ENCODE measurements at regions not wholly inside any gene's neighbourhood (a gene's known extent, or its start where the extent isn't known, plus 50 kb on each side); places are given as distances from the start of the nearest gene placed in this dataset.
"Not testable (repeated sequence)": the region's sequence is repeated elsewhere in the genome, so short reads cannot be mapped to it uniquely, and the experiment has no call there.

DNA sequence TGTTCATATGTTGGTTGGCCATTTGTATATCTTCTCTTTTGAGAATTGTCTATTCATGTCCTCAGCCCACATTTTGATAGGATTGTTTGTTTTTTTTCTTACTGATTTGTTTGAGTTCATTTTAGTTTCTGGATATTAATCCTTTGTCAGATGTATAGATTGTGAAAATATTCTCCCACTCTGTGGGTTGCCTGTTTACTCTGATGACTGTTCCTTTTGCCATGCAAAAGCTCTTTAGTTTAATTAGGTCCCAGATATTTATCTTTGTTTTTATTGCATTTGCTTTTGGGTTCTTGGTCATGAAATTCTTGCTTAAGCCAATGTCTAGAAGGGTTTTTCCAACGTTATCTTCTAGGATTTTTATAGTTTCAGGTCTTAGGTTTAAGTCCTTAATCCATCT lies 740.7 kb upstream of the FAT3 start:
- not testable (repeated sequence) for DNase-seq (ENCODE audit: low read depth in 2 of 2)

DNA sequence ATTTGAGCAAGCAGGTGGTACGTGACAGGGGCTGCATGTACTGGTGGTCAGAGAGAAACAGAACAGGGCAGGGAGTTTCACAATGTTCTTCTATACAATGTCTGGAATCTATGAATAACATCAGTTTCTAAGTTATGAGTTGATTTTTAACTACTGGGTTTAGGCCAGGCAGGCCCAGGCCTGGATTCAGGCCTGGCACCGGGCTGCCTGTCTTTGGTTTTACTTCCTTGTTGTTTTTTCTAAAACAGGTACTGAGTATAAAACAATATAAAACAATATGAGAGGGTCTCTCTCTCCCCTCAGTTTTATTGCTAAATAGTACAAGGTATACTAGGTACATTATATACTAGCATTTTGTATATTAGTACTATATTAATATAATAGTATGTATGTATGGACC lies 742.7 kb upstream of the FAT3 start:
- not testable (repeated sequence) for DNase-seq (ENCODE audit: low read depth in 2 of 2)

DNA sequence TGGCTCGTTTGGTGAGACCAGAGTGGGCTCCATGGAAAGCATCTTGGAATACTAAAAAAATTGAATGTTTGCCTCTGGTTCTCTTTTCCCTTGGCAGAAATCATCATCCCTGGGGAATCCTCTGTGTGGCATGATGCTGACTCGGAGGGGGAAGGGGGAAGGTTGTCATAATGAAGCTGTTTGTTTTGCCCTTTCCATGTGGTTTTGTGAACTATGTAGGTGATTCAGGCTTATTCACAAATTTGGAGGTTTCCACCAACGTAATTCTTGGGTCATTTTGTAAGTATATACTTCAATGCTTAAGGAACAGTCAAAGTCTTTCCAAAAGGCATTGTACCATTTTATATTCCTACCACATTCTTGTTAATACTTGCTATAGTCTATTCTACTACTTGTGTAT lies 754.0 kb upstream of the FAT3 start:
- DNase-seq (ENCODE audit: low read depth in 2 of 2): no peak

DNA sequence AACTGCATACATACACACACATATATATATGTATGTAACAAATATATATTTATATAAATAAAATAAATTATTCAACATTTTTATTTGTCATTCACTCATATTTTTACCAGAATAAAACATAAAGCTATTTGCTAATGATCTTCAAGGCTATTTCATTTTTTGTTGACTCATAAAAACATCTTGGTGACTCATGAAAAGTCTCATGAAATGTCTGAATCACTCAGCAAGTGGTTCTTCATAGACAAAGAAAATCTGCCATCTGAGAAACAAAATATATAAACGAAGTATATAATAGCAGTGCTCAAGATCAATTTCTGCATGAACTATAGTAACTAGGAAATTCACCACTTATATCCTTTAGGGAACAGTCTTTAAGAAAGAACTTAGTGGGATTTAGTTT lies 764.8 kb upstream of the FAT3 start:
- DNase-seq (ENCODE audit: low read depth in 2 of 2): no peak

DNA sequence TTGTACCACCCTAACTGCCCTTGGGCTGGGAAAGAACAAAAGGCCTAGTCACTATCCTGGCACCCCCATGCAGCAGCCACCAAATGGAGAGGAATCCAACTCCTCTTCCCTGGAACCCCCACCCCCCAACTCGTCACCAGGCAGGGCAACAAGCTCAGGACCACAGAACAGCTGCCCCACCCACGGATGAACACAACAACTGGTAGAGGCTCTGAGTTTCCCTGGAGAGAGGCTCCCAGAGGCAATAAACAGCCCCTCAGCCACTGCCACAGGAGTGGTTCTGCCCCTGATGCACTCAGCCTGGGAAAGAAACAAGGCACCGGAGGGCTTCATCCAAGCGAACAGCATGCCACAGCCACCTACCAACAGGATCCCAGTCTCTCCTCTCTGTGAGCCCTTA lies 778.4 kb upstream of the FAT3 start:
- DNase-seq (ENCODE audit: low read depth in 2 of 2): no peak

DNA sequence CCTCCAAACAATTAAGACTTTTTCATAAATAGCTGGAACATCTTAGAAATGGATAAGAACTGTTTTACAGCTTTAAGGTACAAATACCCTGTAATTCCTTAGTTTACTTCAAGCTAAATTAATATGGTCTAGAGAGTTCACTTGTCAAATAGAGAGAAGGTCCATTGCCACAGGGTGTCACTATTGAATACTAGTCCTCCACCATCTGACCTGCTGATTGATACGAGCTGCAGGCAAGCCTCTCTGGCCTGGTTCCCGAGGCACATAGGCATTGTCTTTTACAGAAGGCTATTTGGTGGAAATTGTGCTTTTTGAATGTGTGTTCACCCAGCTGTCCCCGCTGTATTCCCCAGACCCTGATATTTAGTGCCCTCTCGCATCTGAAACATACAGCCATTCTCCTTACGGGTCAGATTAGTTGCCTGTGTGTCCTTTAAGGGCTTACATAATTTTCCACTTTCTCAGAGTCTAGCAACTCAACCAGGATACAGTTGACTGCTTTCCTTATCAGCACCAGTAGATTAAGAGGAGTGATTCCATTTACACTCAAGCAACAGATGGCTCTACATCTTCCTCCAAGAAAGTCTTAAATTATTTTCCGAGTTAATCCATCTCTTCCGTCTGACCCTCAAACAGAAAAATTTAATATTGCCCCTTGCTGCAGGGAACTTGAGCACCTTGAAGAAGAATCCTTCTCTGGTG lies 788.8 kb upstream of the FAT3 start:
- no peak for DNase-seq (ENCODE audit: low read depth in 2 of 2)

DNA sequence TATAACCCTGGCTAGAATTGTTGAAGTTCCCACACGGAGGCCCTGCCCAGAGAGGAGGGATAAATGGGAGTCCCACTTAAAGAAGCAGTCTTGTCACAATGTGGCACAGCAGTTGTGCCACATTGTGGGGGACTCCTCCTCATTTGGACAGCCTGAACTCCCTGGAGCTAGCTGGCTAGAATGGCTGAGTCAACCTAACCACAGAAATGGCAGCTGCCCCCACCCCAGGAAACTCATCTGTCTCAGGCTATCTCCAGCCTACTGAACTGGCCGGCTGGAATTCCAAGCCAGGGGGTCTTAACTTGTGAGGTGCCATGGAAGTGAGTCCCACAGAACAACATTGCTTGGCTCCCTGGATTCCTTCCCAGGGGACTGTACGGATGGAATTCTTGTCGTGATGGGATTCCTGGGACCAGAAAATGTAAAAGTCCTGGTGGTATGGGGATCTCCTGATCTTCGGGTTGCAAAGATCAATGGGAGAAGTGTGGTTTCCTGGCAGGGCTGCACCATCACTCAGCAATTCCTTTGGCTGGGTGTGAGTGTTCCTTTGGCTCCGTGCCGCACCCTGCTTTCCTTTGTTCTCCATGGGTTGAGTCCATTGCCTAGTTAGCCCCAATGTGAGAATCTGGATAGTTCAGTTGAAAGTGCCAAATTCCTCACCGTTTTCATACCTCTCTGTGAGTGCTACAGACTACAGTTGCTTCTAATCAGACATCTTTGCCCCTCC lies 791.2 kb upstream of the FAT3 start:
- DNase-seq (ENCODE audit: low read depth in 2 of 2): no peak

DNA sequence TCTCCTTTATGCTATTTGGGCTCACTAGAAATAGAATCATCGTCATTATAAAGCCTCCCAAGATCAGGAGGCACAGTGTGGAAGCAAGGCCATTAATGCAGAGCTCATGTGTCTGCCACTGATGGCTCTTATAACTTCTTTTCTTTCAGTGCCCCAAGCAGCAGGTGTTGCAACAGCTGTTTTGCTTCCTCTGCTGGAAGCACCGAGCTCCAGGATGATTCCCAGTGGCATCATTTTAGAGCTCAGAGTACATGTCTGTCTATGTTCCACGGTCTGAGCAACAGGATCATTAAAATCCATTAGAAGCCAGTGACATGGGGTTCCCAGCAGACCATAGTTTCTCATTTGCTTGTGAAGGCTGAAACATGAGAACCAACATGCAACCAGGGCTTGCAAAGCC lies 803.0 kb upstream of the FAT3 start:
- no peak for DNase-seq (ENCODE audit: low read depth in 2 of 2)

DNA sequence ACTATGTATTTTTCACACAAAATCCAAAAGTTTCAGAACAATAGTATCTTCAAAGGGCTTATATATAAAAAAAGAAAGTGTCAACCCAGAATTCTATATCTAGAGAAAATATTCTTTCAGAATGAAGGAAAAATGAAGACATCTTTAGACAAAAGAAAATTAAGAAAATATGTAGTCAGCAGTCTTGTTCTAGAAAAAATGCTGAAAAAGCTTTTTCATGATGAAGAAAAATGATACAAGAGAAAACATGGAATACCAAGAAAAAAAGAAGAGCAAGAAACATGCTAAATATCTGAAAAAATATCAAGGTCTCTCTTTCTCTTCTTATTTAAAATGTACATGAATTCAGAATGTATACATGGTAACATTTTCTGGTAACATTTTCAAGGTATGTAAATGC lies 816.8 kb upstream of the FAT3 start:
- no peak for DNase-seq (ENCODE audit: low read depth in 2 of 2)

DNA sequence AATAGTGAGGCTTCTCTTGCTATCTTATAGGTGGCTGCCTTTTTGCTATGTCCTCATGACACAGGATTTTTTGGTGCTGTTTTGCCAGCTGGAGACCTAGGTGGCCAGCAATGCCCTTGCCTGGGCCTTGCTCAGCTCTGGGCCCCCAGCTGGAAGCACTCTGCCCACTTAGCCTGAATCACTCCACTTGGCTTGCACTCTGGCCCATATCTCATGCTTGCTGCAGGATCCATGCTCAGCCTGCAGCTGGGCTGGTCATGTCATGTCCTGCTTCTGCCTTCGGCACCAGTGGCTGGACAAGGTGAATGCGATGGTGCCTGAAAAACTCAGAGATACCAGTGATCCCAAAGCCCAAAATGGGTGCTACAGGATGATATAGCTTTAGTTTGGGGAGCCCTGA lies 818.6 kb upstream of the FAT3 start:
- no peak for DNase-seq (ENCODE audit: low read depth in 2 of 2)

DNA sequence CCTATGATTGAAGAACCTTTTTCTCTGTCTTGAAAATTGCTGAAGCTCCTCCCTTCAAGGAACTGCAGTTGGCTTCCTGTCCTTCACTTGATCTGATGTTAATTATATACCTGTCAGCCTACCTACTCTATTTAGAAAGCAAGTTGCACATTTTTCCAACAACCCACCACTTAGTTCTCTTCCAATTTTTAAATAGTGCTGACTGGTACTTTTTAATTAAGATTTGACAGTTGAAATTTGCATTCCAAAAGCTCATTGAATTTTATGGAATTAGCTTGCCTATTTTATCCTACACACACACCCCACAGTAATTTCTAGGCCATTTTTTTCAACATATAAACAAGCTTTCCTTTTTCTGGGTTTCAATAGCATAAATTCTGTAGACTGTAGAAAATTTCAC lies 820.3 kb upstream of the FAT3 start:
- no peak for DNase-seq (ENCODE audit: low read depth in 2 of 2)

DNA sequence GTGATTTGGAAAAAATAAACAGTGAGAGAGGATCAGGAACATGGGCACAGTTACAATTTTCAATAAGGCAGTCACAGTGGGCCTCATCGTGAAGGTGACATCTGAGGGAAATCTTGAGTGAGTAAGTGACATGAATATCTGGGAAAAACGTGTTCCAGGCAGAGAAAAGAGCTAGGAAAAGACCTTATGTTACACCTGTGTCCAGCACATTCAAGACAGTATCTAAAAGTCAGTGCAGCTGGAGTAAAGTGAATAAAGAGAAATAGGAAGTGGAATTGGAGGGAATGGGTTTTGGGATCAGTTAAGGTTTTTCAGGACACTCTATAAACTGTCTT lies 827.5 kb upstream of the FAT3 start:
- DNase-seq (ENCODE audit: low read depth in 2 of 2): no peak

DNA sequence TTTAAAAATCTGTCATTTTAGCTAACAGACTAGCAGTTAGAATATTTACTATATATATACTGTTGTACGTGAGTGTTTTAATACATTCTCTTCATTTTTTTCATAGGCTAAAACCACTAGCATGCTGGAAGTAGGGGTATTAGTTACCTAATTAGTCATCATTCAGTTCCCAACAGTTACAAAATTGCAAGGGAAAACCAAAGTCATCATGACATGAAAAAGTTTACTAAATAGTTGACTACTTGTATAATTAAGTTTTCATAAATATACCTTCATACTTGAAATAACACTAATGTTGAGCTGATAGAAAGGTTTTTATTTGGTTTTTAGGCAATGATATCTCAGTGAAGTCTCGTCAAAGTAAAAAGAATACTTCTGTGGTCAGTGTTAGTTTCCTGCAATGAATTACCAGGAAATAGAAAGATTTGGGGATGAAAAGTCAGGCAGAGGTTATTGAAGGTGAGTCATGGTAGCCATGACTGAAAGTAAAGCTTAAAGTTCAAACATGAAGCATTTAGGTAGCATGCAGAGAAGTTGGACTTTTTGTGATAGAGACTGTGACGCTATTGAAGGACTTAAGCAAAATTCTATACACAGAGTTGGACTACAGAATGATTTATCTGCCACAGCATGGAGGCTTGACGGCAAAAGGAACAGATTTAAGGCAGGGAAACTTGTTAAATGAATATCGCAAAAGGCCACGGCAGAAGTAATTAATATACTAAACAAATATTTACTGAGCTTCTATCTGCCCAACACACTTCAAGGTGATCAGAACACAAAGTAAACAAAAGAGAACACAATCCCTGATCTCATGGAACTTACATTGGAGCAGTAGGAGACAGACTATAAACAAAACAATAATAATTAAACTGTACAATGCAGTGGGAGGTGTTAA lies 828.1 kb upstream of the FAT3 start:
- DNase-seq (ENCODE audit: low read depth in 2 of 2): peak; percentile 8 to 10

DNA sequence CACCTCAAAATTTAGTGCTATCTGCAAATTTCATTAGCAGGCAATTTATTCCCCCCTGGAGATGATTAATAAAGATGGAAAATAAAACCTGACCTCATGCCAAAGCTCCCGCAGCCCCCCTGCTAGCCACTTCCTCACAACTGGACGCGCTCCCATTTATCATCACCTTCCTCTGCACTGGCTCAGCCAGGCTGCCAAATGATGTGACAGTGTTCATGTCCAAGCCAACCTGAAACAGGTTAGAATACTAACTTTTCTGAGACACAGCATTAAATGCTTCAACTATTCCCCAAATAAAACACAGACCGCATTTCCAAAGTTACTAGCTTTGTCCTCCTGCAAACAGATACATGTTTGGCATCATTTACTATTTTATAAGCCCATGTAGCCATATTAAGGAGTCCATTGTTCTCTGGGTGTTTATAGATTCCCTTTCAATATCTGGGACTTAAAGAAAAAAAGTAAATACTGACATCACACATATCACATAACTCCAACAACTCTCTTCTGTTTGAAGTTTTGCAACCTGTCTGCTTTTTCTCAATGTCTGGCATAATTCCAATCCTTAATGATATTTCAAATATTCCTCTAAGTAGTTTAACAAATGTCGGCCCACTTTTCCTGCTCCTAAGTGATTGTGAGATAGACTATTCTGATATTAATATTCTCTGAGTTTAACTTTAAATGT lies 829.7 kb upstream of the FAT3 start:
- no peak for DNase-seq (ENCODE audit: low read depth in 2 of 2)

DNA sequence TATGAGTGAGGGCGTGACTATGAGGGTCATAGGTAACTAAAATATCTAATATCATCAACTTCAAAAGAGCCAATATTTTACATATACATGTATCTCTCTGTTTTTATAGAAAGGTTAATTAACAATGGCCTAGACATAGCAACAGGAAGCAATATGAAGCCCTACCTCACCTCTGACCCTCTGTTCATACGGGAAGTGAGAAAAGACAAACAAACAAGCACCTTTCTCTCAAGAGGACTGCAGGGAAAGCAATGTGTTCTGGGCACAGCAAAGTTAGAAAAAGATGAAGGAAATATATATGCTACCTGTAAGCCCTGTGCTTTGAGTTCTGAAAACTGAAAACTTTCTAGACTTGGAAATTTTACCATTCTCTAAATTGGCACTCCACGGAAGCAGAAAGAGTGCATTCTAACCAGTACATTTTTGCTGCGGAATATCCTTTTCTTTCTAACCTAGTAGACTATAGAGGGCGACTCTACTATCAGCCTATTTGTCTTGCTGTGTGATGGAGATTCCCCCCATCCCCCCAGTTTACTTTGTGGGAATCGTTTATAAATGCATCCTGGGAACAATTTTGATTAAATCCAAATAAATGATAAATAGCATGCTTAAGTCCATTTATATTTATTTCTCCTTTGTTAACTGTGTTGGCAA lies 830.4 kb upstream of the FAT3 start:
- DNase-seq (ENCODE audit: low read depth in 2 of 2): no peak

DNA sequence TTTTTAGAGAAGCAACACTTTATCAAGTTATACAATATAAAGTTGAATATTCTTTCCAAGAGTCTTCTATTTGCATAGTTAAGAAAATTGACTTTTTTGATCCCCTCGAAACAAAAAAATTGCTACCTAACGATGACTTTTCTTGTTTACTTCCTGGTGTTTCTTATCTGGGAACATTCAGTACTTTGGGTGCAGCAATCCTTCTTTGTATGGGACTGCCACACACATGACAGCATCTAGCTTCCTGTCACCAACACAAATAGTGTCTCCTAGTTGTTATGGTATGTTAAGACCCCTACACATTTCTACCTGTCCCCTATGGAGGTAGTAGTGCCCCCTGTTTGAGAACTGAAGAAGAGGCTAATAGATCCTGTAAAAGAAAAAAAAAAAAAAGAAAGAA lies 841.7 kb upstream of the FAT3 start:
- DNase-seq (ENCODE audit: low read depth in 2 of 2): no peak

DNA sequence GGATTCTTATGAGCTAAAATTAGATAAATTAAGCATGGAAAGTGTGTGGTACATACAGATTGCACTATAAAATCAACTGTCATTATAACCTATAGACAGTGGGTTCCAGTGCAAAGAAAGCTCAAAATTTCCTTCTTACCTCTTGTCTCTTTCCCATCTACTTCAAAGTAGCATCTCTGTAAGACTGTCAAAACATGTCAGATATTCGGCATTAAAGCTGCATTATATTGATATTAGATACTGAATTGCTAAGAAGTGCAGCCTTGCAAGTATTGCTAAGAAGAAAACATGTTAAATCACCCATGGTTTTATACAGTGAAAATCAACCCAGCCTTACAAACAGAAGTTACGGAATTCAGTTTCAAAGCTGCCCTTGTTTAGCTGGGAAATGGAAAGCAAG lies 849.8 kb upstream of the FAT3 start:
- DNase-seq (ENCODE audit: low read depth in 2 of 2): no peak

DNA sequence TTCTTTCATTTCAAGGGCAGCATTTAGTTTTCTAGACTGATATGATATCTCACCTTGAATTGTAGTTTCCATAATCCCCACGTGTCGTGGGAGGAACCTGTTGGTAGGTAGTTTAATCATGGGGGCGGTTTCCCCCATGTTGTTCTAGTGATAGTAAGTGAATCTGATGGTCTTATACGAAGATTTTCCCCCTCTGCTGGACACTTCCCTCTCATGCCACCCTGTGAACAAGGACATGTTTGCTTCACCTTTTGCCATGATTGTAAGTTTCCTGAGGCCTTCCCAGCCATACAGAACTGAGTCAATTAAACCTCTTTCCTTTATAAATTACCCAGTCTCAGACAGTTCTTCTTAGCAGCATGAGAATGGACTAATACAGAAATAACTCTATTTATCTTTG lies 851.1 kb upstream of the FAT3 start:
- DNase-seq (ENCODE audit: low read depth in 2 of 2): no peak

DNA sequence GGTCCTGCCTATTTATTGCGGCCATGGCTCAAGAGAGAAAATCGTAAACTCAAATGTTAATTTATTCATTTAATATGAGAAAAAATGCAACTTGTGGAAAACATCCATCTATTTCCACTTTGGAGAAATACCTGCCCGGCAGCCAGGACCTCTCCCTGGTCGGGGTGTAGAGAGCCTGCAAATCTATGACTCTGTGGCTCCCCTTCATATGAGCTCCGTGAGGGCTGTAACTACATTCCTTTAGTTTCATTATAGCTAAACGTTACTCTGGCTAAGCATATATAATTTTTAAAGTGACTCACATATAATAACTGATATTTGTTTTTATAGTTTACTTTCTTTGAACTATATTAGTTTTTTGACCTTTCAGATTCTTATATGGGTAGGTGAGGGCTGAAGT lies 857.8 kb upstream of the FAT3 start:
- no peak for DNase-seq (ENCODE audit: low read depth in 2 of 2)

DNA sequence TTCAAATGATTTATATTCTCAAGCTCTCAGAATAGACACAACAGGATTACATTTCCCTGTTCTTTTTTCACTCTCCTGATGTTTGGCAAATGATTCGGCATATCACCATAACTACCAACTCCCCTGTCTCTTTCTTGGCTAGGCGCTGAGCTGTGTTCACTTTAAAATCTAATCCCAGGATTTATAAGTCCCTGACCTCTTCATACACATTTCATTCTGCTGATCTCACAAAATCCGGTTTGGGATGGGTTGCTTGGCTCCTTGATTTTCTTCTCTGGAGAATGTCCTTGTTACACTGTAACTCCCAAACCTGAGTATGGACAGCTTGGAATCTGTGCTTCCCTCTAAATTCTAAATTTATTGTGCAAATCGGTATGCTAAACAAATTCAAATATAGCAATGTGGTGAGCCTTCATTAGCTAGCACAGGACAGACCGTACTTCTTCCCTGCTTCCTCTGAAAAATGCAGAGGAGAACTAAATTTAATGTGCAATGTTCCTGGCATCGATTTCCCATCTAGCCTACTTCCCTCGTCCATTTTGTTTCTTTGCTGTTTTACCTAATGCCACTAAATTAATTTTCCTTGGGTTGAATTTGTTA lies 858.5 kb upstream of the FAT3 start:
- no peak for DNase-seq (ENCODE audit: low read depth in 2 of 2)

DNA sequence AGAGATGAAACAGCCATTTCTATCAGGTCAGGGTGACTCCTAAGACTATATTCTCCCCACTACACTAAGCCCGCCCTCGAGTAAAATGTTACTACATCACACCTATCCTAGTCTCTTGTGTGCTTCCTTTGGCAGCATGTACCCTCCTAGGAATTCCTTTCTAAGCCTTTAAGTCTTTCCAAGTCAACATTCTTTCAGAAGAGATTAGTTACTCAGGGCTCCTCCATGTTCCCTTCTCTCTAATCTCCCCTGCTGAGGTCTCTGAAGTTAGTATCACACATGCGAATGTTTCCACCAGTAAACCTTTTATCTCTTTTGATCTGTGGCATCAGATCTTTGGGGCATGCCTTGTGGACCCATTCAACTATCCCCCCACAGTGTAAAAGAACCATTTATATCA lies 873.7 kb upstream of the FAT3 start:
- no peak for DNase-seq (ENCODE audit: low read depth in 2 of 2)

Data from fibroblast of skin of left quadriceps (primary cell).